ENCODE measurements at regions not wholly inside any gene's neighbourhood (a gene's known extent, or its start where the extent isn't known, plus 50 kb on each side); places are given as distances from the start of the nearest gene placed in this dataset.

DNA sequence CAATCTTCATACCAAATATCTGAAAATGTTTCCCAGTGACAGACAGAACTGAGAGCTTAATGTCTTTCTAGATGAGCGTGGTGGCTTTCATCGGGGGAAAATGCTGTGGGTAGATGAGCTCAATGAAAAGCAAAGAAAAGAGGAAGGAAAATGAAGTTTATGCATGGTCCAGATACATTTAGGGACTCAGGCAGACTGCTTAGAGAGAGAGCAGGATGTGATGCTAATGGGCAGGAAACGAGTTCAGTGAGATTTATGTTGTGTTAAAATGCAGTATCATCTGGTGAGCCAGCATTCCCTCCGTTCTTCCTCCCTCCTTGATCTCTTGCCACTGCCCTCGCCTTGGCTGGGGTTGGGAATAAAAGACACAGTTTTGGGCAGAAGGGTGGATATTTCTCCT is 229.2 kb downstream of the GBA3 start:
- TF ChIP-seq RAD21 (conservative IDR thresholded peaks at IDR 0.05), result no peak
- TF ChIP-seq EZH2 (IDR thresholded peaks at IDR 0.05; ENCODE audit: borderline replicate concordance, insufficient read depth, low read length, poor library complexity, severe bottlenecking), result no peak
- no peak for TF ChIP-seq POLR2AphosphoS5 (IDR thresholded peaks at IDR 0.05)
- TF ChIP-seq, protein P1, sequence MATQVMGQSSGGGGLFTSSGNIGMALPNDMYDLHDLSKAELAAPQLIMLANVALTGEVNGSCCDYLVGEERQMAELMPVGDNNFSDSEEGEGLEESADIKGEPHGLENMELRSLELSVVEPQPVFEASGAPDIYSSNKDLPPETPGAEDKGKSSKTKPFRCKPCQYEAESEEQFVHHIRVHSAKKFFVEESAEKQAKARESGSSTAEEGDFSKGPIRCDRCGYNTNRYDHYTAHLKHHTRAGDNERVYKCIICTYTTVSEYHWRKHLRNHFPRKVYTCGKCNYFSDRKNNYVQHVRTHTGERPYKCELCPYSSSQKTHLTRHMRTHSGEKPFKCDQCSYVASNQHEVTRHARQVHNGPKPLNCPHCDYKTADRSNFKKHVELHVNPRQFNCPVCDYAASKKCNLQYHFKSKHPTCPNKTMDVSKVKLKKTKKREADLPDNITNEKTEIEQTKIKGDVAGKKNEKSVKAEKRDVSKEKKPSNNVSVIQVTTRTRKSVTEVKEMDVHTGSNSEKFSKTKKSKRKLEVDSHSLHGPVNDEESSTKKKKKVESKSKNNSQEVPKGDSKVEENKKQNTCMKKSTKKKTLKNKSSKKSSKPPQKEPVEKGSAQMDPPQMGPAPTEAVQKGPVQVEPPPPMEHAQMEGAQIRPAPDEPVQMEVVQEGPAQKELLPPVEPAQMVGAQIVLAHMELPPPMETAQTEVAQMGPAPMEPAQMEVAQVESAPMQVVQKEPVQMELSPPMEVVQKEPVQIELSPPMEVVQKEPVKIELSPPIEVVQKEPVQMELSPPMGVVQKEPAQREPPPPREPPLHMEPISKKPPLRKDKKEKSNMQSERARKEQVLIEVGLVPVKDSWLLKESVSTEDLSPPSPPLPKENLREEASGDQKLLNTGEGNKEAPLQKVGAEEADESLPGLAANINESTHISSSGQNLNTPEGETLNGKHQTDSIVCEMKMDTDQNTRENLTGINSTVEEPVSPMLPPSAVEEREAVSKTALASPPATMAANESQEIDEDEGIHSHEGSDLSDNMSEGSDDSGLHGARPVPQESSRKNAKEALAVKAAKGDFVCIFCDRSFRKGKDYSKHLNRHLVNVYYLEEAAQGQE (IDR thresholded peaks at IDR 0.05; ENCODE audit: borderline replicate concordance), result no peak
- TF ChIP-seq CTCF (IDR thresholded peaks at IDR 0.05; ENCODE audit: poor library complexity, severe bottlenecking), result no peak
- TF ChIP-seq SMC3 (conservative IDR thresholded peaks at IDR 0.05; ENCODE audit: poor library complexity), result no peak
- no peak for TF ChIP-seq EP300 (conservative IDR thresholded peaks at IDR 0.05; ENCODE audit: poor library complexity, severe bottlenecking)

Measured in neural cell (in vitro differentiated cells).